ENCODE measurements at regions not wholly inside any gene's neighbourhood (a gene's known extent, or its start where the extent isn't known, plus 50 kb on each side); places are given as distances from the start of the nearest gene placed in this dataset.

- no peak for TF ChIP-seq CTCF (conservative IDR thresholded peaks at IDR 0.05; ENCODE audit: low read depth, low read length)
- H3K4me3 ChIP-seq (ENCODE audit: low read depth, low read length): no peak overlapping the region
- no peak for DNase-seq (ENCODE audit: low read depth)
Observed at GRCh38 chr2:161103451-161103831, 56.8 kb upstream of the TANK start.

- no peak for DNase-seq (ENCODE audit: low read depth)
- no peak for TF ChIP-seq CTCF (conservative IDR thresholded peaks at IDR 0.05; ENCODE audit: low read depth, low read length)
- no peak overlapping the region for H3K4me3 ChIP-seq (ENCODE audit: low read depth, low read length)
Observed at GRCh38 chr2:161104054-161104553, 56.1 kb upstream of the TANK start.

- no peak for TF ChIP-seq CTCF (conservative IDR thresholded peaks at IDR 0.05; ENCODE audit: low read depth, low read length)
Observed at GRCh38 chr2:161107265-161107664, 53.0 kb upstream of the TANK start.

More at GRCh38 chr2:161107265-161107664, 53.0 kb upstream of the TANK start:
- DNase-seq (ENCODE audit: low read depth): no peak
- H3K4me3 ChIP-seq (ENCODE audit: low read depth, low read length): no peak overlapping the region

Data from epithelial cell of proximal tubule (primary cell).